Smooth muscle cell (in vitro differentiated cells): ENCODE measurements at regions not wholly inside any gene's neighbourhood (a gene's known extent, or its start where the extent isn't known, plus 50 kb on each side); places are given as distances from the start of the nearest gene placed in this dataset.
"Not testable (repeated sequence)": the region's sequence is repeated elsewhere in the genome, so short reads cannot be mapped to it uniquely, and the experiment has no call there.

Experiments
- DNase-seq: peaks from one replicate; lab custom pipeline; 2025; ENCODE audit not compliant: unreplicated experiment; lab: John Stamatoyannopoulos, UW
- H2AFZ ChIP-seq: fragments of 200-600 bp; sonication (generic); 2 replicates; pipeline ENCODE4 v1.6.0; 2016; ENCODE audit warnings: antibody characterized with exemption, low read depth, mild to moderate bottlenecking
- H3F3A ChIP-seq: fragments of 200-600 bp; sonication (generic); 2 replicates; pipeline ENCODE4 v1.6.0; 2017; ENCODE audit warnings: antibody characterized with exemption, low read depth
- H3K27ac ChIP-seq: fragments of 200-600 bp; sonication (generic); 2 replicates; pipeline ENCODE4 v1.5.1; 2016; ENCODE audit warnings: low read depth, mild to moderate bottlenecking
- H3K27me3 ChIP-seq: fragments of 200-600 bp; sonication (generic); 2 replicates; pipeline ENCODE4 v1.6.1; 2016; ENCODE audit warnings: low read depth, mild to moderate bottlenecking
- H3K36me3 ChIP-seq: fragments of 200-600 bp; sonication (generic); 2 replicates; pipeline ENCODE4 v1.5.1; 2016; ENCODE audit warnings: low read depth
- H3K4me1 ChIP-seq: fragments of 200-600 bp; sonication (generic); 2 replicates; pipeline ENCODE4 v1.5.1; 2016; ENCODE audit warnings: low read depth
- H3K4me2 ChIP-seq: fragments of 200-600 bp; sonication (generic); 2 replicates; pipeline ENCODE4 v1.6.0; 2016; ENCODE audit warnings: mild to moderate bottlenecking
- H3K4me3 ChIP-seq: fragments of 200-600 bp; sonication (generic); 2 replicates; pipeline ENCODE4 v1.5.1; 2016; ENCODE audit warnings: mild to moderate bottlenecking
- H3K79me2 ChIP-seq: fragments of 200-600 bp; sonication (generic); 2 replicates; pipeline ENCODE4 v1.6.0; 2016; ENCODE audit warnings: low read depth, mild to moderate bottlenecking
- H3K9ac ChIP-seq: fragments of 200-600 bp; sonication (generic); 2 replicates; pipeline ENCODE4 v1.6.0; 2016; ENCODE audit warnings: low read depth
- H3K9me3 ChIP-seq: fragments of 200-600 bp; sonication (generic); replicated peaks from 2 replicates; pipeline ENCODE4 v1.5.1; 2016; ENCODE audit warnings: low read depth
- H4K20me1 ChIP-seq: fragments of 200-600 bp; sonication (generic); 2 replicates; pipeline ENCODE4 v1.6.0; 2016; ENCODE audit warnings: low read depth
- CTCF ChIP-seq: fragments of 200-600 bp; sonication (generic); IDR thresholded peaks from 2 replicates; pipeline ENCODE4 v1.5.1; 2017; ENCODE audit warnings: borderline replicate concordance, mild to moderate bottlenecking, antibody characterized with exemption; ENCODE audit not compliant: insufficient read depth, poor library complexity, severe bottlenecking
- WGBS: methylation state at CpG from one replicate; pipeline ENCODE4 v1.1.7; 2016; ENCODE audit warnings: low lambda C conversion rate; 5-methylcytosine and 5-hydroxymethylcytosine counted together

GRCh38 chr2:31762085-31762484 lies 181.3 kb upstream of the SRD5A2 start:
- no peaks in the 10 kb centered on the region for H3F3A ChIP-seq
- H3K9me3 ChIP-seq: no peaks in the 10 kb centered on the region
- 66% methylated on average over 2 of the region's 2 CpGs for WGBS
- DNase-seq: no peak
- no peak overlapping the region for H3K9ac ChIP-seq
- no peaks in the 10 kb centered on the region for H3K27me3 ChIP-seq
- no peaks in the 10 kb centered on the region for H3K79me2 ChIP-seq
- H3K36me3 ChIP-seq: no peaks in the 10 kb centered on the region
- H3K4me2 ChIP-seq: no peak overlapping the region
- H4K20me1 ChIP-seq: no peaks in the 10 kb centered on the region
- TF ChIP-seq CTCF: no peak
- no peak overlapping the region for H3K4me3 ChIP-seq
- H3K27ac ChIP-seq: no peak overlapping the region
- no peaks in the 10 kb centered on the region for H3K4me1 ChIP-seq
- H2AFZ ChIP-seq: no peak overlapping the region

GRCh38 chr2:31757351-31757750 lies 176.6 kb upstream of the SRD5A2 start:
- H3K9ac ChIP-seq, H2AFZ ChIP-seq, DNase-seq, H3K27me3 ChIP-seq, H3K4me1 ChIP-seq, H3K36me3 ChIP-seq, H3K4me2 ChIP-seq, H3F3A ChIP-seq, H3K27ac ChIP-seq, H3K9me3 ChIP-seq, H3K79me2 ChIP-seq, H4K20me1 ChIP-seq, H3K4me3 ChIP-seq: not testable (repeated sequence)
- 92% methylated on average over 2 of the region's 2 CpGs for WGBS

- H3K27me3 ChIP-seq, H3K9ac ChIP-seq, H3K27ac ChIP-seq, H3K4me3 ChIP-seq, DNase-seq, H3K9me3 ChIP-seq, H3F3A ChIP-seq, H3K4me2 ChIP-seq, H2AFZ ChIP-seq, H3K4me1 ChIP-seq, H3K36me3 ChIP-seq, H3K79me2 ChIP-seq, H4K20me1 ChIP-seq: not testable (repeated sequence)
- 93% methylated on average over 13 of the region's 13 CpGs for WGBS
Measured at GRCh38 chr2:31748746-31749145, 168.0 kb upstream of the SRD5A2 start.

- Histone ChIP-seq H3K4me3 (no peak overlapping the region), H2AFZ (no peak overlapping the region), H3K27ac (no peak overlapping the region), H3K36me3 (no peaks in the 10 kb centered on the region), H3K4me2 (no peak overlapping the region), H3K79me2 (no peaks in the 10 kb centered on the region), H4K20me1 (no peaks in the 10 kb centered on the region), H3K9me3 (peaks cover 5% of the 10 kb centered on the region), H3K27me3 (no peaks in the 10 kb centered on the region), H3K4me1 (no peaks in the 10 kb centered on the region), H3K9ac (no peak overlapping the region), H3F3A (no peaks in the 10 kb centered on the region)
- WGBS: 83% methylated on average over 1 of the region's 1 CpG
- no peak for DNase-seq
- TF ChIP-seq CTCF: no peak
Measured at GRCh38 chr2:31748041-31748440, 167.3 kb upstream of the SRD5A2 start.

- Histone ChIP-seq H4K20me1 (no peaks in the 10 kb centered on the region), H3K27ac (no peak overlapping the region), H3K36me3 (no peaks in the 10 kb centered on the region), H3K9ac (no peak overlapping the region), H3K9me3 (no peaks in the 10 kb centered on the region), H3K4me2 (no peak overlapping the region), H3K4me1 (no peaks in the 10 kb centered on the region), H3K79me2 (no peaks in the 10 kb centered on the region), H3K27me3 (peaks cover 4% of the 10 kb centered on the region), H3F3A (no peaks in the 10 kb centered on the region), H2AFZ (no peak overlapping the region), H3K4me3 (no peak overlapping the region)
- no peak for TF ChIP-seq CTCF
- no peak for DNase-seq
- WGBS: 91% methylated on average over 3 of the region's 3 CpGs
Measured at GRCh38 chr2:31739161-31739560, 158.4 kb upstream of the SRD5A2 start.
